Colonic mucosa (tissue), 4 donors: ENCODE measurements at regions not wholly inside any gene's neighbourhood (a gene's known extent, or its start where the extent isn't known, plus 50 kb on each side); places are given as distances from the start of the nearest gene placed in this dataset.

Experiments used
- DNase-seq: peaks from one replicate; pipeline ENCODE4 v3.0.0-alpha.2; 2020
- H3K27ac ChIP-seq: fragments of 200-600 bp; one replicate; pipeline ENCODE4 v1.8.0; 2021
- H3K27me3 ChIP-seq: fragments of 200-600 bp; one replicate; pipeline ENCODE4 v1.8.0; 2021
- H3K36me3 ChIP-seq: fragments of 200-600 bp; one replicate; pipeline ENCODE4 v1.8.0; 2021
- H3K4me1 ChIP-seq: fragments of 200-600 bp; one replicate; pipeline ENCODE4 v1.8.0; 2021; ENCODE audit warnings: mild to moderate bottlenecking
- H3K4me3 ChIP-seq: fragments of 200-600 bp; one replicate; pipeline ENCODE4 v1.8.0; 2021
- H3K9ac ChIP-seq, 2 donors: one replicate each; pipeline ENCODE4 v1.7.0; 2013; ENCODE audit warnings: control low read depth in 2 of 2, low read depth in 2 of 2, low read length in 2 of 2
- H3K9me3 ChIP-seq: fragments of 200-600 bp; one replicate; pipeline ENCODE4 v1.8.0; 2021
- CTCF ChIP-seq: fragments of 200-600 bp; IDR thresholded peaks from one replicate; pipeline ENCODE4 v1.8.0; 2022; ENCODE audit warnings: antibody characterized with exemption, mild to moderate bottlenecking
- intact Hi-C: fragments of 100-400 bp; cut with DNase I; formaldehyde crosslinking; loops from one replicate; pipeline ENCODE4 v1.14.1; 2022
- donor health status: healthy.
- donor health status: DM: no; HTN: no; CAD: no.
- donor health status: DM: no; HTN: no; CAD: no.

DNA sequence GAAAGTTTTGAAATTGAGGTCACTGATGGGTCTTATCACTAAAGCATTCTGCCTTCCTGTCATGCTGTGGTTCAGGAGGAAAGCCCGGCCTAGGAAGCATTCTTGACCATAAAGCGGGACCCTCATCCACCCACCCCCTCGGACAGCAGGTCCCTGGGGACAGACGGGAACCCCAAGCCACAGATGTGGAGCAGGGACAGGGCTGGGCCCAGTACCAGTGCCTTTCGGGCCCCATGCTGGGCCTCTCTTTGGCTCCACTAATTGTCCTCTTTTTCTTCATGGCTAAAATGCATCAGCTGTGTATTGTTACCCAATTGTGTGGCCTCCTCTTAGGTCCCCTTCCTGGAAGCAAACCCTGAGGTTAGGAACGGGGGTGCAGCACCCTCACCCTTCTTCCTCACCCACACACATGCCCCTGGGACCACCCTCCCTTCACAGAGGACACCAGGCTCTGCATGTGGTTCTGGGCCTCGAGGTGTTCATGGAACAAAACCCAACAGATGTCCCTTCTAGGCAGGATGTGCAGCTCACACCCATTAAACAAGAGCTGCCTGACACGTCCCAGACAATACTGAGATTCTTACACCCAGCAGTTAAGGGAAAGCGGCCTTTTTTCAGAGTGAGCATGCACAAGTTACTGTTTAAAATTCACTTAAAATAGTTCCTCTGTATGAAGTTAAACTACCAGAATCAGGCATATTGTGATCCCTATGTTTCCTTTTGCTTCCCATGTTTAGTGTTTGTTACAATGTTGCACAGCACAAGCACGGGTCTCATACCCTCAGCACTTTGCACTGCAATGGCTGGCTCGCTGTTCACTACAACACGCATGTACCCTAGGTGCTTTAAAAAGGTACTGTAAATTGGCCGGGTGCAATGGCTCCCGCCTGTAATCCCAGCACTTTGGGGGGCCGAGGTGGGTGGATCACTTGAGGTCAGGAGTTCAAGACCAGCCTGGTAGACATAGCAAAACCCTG lies 807.6 kb downstream of the BRD1 start:
- H3K4me1 ChIP-seq: no peaks in the 10 kb centered on the region
- H3K27me3 ChIP-seq: no peaks in the 10 kb centered on the region
- H3K4me3 ChIP-seq: no peak overlapping the region
- no peak overlapping the region for H3K27ac ChIP-seq
- no peak overlapping the region for H3K9ac ChIP-seq
- intact Hi-C loops: no loop called here
- no peak for DNase-seq
- no peaks in the 10 kb centered on the region for H3K36me3 ChIP-seq
- H3K9me3 ChIP-seq: no peaks in the 10 kb centered on the region
- TF ChIP-seq CTCF: no peak

DNA sequence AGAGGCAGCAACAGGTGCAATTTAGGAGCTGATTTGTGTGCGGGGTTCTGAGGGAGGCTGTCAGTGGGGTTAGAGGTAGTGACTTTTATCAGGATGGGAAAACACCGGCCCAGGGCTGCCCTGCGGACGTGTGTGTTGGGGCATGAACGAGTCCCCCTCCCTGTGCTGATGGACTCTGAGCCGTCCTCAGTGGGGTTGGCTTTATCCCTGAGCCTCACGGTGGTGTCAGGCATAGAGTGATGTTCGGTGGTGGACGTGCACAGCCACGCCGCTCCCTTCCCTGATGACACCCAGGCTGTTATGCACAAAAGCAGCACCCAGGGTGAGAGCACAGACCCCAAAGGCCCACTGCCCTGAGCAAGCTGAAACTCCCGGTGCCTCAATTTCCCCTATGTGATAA lies 809.1 kb downstream of the BRD1 start:
- DNase-seq: no peak
- intact Hi-C loops: no loop called here
- H3K27ac ChIP-seq: no peak overlapping the region
- H3K9ac ChIP-seq: no peak overlapping the region
- no peaks in the 10 kb centered on the region for H3K4me1 ChIP-seq
- no peaks in the 10 kb centered on the region for H3K9me3 ChIP-seq
- no peaks in the 10 kb centered on the region for H3K36me3 ChIP-seq
- no peak for TF ChIP-seq CTCF
- no peak overlapping the region for H3K4me3 ChIP-seq
- no peaks in the 10 kb centered on the region for H3K27me3 ChIP-seq

GRCh38 chr22:49017482-49018329 lies 810.0 kb downstream of the BRD1 start:
- H3K27ac ChIP-seq: no peak overlapping the region

GRCh38 chr22:49016909-49017481 lies 810.7 kb downstream of the BRD1 start:
- Histone ChIP-seq H3K27ac (no peak overlapping the region), H3K27me3 (no peaks in the 10 kb centered on the region), H3K9ac (no peak overlapping the region), H3K9me3 (no peaks in the 10 kb centered on the region), H3K4me1 (no peaks in the 10 kb centered on the region), H3K4me3 (no peak overlapping the region), H3K36me3 (no peaks in the 10 kb centered on the region)
- no peak for DNase-seq
- intact Hi-C loops: no loop called here
- no peak for TF ChIP-seq CTCF

More at GRCh38 chr22:49017482-49018329, 810.0 kb downstream of the BRD1 start:
- H3K36me3 ChIP-seq: no peaks in the 10 kb centered on the region
- H3K4me1 ChIP-seq: no peaks in the 10 kb centered on the region
- intact Hi-C loops: no loop called here
- TF ChIP-seq CTCF: no peak
- no peaks in the 10 kb centered on the region for H3K27me3 ChIP-seq
- H3K9me3 ChIP-seq: no peaks in the 10 kb centered on the region
- H3K4me3 ChIP-seq: no peak overlapping the region
- DNase-seq: no peak
- no peak overlapping the region for H3K9ac ChIP-seq
